Calu3 (cell line): ENCODE measurements at regions not wholly inside any gene's neighbourhood (a gene's known extent, or its start where the extent isn't known, plus 50 kb on each side); places are given as distances from the start of the nearest gene placed in this dataset.
A peak's percentile ranks its signal among the peaks of the same experiment; 100 is the strongest.

ENCODE experiments used
- BruUV-seq: library from RNA; stranded (reverse); fragments of 400-500 nt; replicated peaks from 2 replicates; lab custom pipeline; 2021; lab: Mats Ljungman, UMichigan
- CTCF ChIA-PET: fragments of 300-600 bp; sonication (Branson Sonifier 250); formaldehyde crosslinking; loops from one replicate; lab custom pipeline; 2022; ENCODE audit warnings: antibody characterized with exemption; lab: Charles Lee
- DNase-seq: peaks from one replicate; pipeline ENCODE4 v3.0.0; 2022
- H3K27ac Mint-ChIP-seq: one replicate; pipeline ENCODE4 v1.8.0; 2022; ENCODE audit warnings: mixed read lengths; ENCODE audit not compliant: unreplicated experiment
- H3K27me3 Mint-ChIP-seq: one replicate; pipeline ENCODE4 v1.8.0; 2022; ENCODE audit warnings: mixed read lengths; ENCODE audit not compliant: unreplicated experiment
- H3K36me3 Mint-ChIP-seq: one replicate; pipeline ENCODE4 v1.8.0; 2022; ENCODE audit warnings: mild to moderate bottlenecking, moderate library complexity, mixed read lengths; ENCODE audit not compliant: insufficient read depth, unreplicated experiment
- H3K4me1 Mint-ChIP-seq: one replicate; pipeline ENCODE4 v1.8.0; 2022; ENCODE audit warnings: mild to moderate bottlenecking, low read depth, mixed read lengths; ENCODE audit not compliant: unreplicated experiment
- H3K4me3 Mint-ChIP-seq: one replicate; pipeline ENCODE4 v1.8.0; 2022; ENCODE audit warnings: mild to moderate bottlenecking, low read depth, moderate library complexity, mixed read lengths; ENCODE audit not compliant: unreplicated experiment
- H3K9me3 Mint-ChIP-seq: one replicate; pipeline ENCODE4 v1.8.0; 2022; ENCODE audit warnings: low read depth, mixed read lengths; ENCODE audit not compliant: unreplicated experiment
- CTCF ChIP-seq: fragments of 200-600 bp; IDR thresholded peaks from one replicate; pipeline ENCODE4 v1.8.0; 2022; ENCODE audit warnings: antibody characterized with exemption; ENCODE audit not compliant: unreplicated experiment
- intact Hi-C: fragments of 100-400 bp; cut with micrococcal nuclease; formaldehyde crosslinking; loops from one replicate; pipeline ENCODE4 v1.10.0; 2022; ENCODE audit not compliant: unreplicated experiment

- no peak overlapping the region for H3K4me3 Mint-ChIP-seq
- DNase-seq, result no peak
- no peak overlapping the region for H3K27ac Mint-ChIP-seq
- no peaks in the 10 kb centered on the region for H3K4me1 Mint-ChIP-seq
- BruUV-seq, result no TSS peak
- TF ChIP-seq CTCF, result no peak
- CTCF ChIA-PET, result no interaction called here
- no peaks in the 10 kb centered on the region for H3K36me3 Mint-ChIP-seq
- intact Hi-C loops, result no loop called here
- no peaks in the 10 kb centered on the region for H3K9me3 Mint-ChIP-seq
- H3K27me3 Mint-ChIP-seq, result no peaks in the 10 kb centered on the region
Observed at GRCh38 chr1:60982539-60982938, 99.8 kb upstream of the NFIA start.

- no peak overlapping the region for H3K4me3 Mint-ChIP-seq
- no TSS peak for BruUV-seq
- intact Hi-C loops, result no loop called here
- no peak for TF ChIP-seq CTCF
- no peak overlapping the region for H3K27ac Mint-ChIP-seq
- H3K36me3 Mint-ChIP-seq, result no peaks in the 10 kb centered on the region
- DNase-seq, result no peak
- H3K27me3 Mint-ChIP-seq, result no peaks in the 10 kb centered on the region
- H3K4me1 Mint-ChIP-seq, result no peaks in the 10 kb centered on the region
- CTCF ChIA-PET, result no interaction called here
- no peaks in the 10 kb centered on the region for H3K9me3 Mint-ChIP-seq
Observed at GRCh38 chr1:60981357-60981756, 101.0 kb upstream of the NFIA start.

GRCh38 chr1:60978421-60979357, 103.7 kb upstream of the NFIA start:
- Mint-ChIP-seq H3K4me1 (no peaks in the 10 kb centered on the region), H3K27me3 (no peaks in the 10 kb centered on the region), H3K4me3 (no peak overlapping the region), H3K27ac (no peak overlapping the region), H3K9me3 (no peaks in the 10 kb centered on the region), H3K36me3 (no peaks in the 10 kb centered on the region)
- intact Hi-C loops, result loop anchor here (1.0 to 10.0 kb wide), 6 partner anchors 64 to 666 kb away; no protein-coding TSS in a partner anchor
- peak; percentile 66 for DNase-seq
- no TSS peak for BruUV-seq
- TF ChIP-seq CTCF, result peak; percentile 57
- CTCF ChIA-PET, result interaction anchor here (0.6 to 2.6 kb wide), 6 partner anchors 18 to 873 kb away, joined by 3 to 19 read pairs (median 6); no protein-coding TSS in a partner anchor

- no peak for TF ChIP-seq CTCF
- H3K4me1 Mint-ChIP-seq, result peaks cover under 1% of the 10 kb centered on the region
Observed at GRCh38 chr1:60977661-60978060, 104.7 kb upstream of the NFIA start.

More at GRCh38 chr1:60977661-60978060, 104.7 kb upstream of the NFIA start:
- CTCF ChIA-PET, result interaction anchor here (2.2 to 2.6 kb wide), 2 partner anchors 66 to 72 kb away, joined by 9 to 19 read pairs; no protein-coding TSS in a partner anchor
- no TSS peak for BruUV-seq
- no peak for DNase-seq
- intact Hi-C loops, result loop anchor here (2.0 to 10.0 kb wide), 5 partner anchors 65 to 667 kb away; no protein-coding TSS in a partner anchor
- Mint-ChIP-seq H3K36me3 (no peaks in the 10 kb centered on the region), H3K9me3 (no peaks in the 10 kb centered on the region), H3K27me3 (no peaks in the 10 kb centered on the region), H3K4me3 (no peak overlapping the region), H3K27ac (no peak overlapping the region)
